Urothelium cell line (cell line): ENCODE measurements at regions not wholly inside any gene's neighbourhood (a gene's known extent, or its start where the extent isn't known, plus 50 kb on each side); places are given as distances from the start of the nearest gene placed in this dataset.
"Not testable (repeated sequence)": the region's sequence is repeated elsewhere in the genome, so short reads cannot be mapped to it uniquely, and the experiment has no call there.

Experiments used
- DNase-seq: peaks from one replicate; pipeline ENCODE4 v3.0.0; 2011; ENCODE audit warnings: low spot score, mixed read lengths
- FAIRE-seq: peaks from 2 replicates; lab custom pipeline; 2011; peaks lifted over from hg19 to GRCh38; lab: Jason Lieb, UNC

GRCh38 chr16:88309908-88310265 is 72.9 kb upstream of the ZNF469 start:
- DNase-seq (no peak), FAIRE-seq (peak; percentile 23)

GRCh38 chr16:88310796-88311605 is 71.8 kb upstream of the ZNF469 start:
- no peak for DNase-seq
- no peak for FAIRE-seq

- not testable (repeated sequence) for FAIRE-seq
Observed at GRCh38 chr16:88311860-88312259, 70.9 kb upstream of the ZNF469 start.

GRCh38 chr16:88312732-88313131 is 70.0 kb upstream of the ZNF469 start:
- no peak for DNase-seq
- FAIRE-seq = no peak

More at GRCh38 chr16:88311860-88312259, 70.9 kb upstream of the ZNF469 start:
- DNase-seq = not testable (repeated sequence)

- no peak for DNase-seq
- FAIRE-seq = peak; percentile 37
Observed at GRCh38 chr16:88314991-88315542, 67.7 kb upstream of the ZNF469 start.

GRCh38 chr16:88315543-88316105 is 67.1 kb upstream of the ZNF469 start:
- DNase-seq (peak; percentile 95), FAIRE-seq (peak; percentile 78)

- FAIRE-seq (no peak), DNase-seq (no peak)
Observed at GRCh38 chr16:88316151-88316550, 66.6 kb upstream of the ZNF469 start.

- DNase-seq = no peak
- FAIRE-seq = no peak
Observed at GRCh38 chr16:88316941-88317612, 65.7 kb upstream of the ZNF469 start.

GRCh38 chr16:88317613-88317965 is 65.2 kb upstream of the ZNF469 start:
- no peak for DNase-seq
- FAIRE-seq = no peak

GRCh38 chr16:88318051-88318450 is 64.7 kb upstream of the ZNF469 start:
- no peak for FAIRE-seq
- no peak for DNase-seq

GRCh38 chr16:88318521-88318920 is 64.2 kb upstream of the ZNF469 start:
- no peak for DNase-seq

GRCh38 chr16:88319116-88319965 is 63.4 kb upstream of the ZNF469 start:
- no peak for DNase-seq
- no peak for FAIRE-seq

More at GRCh38 chr16:88318521-88318920, 64.2 kb upstream of the ZNF469 start:
- FAIRE-seq = no peak

- FAIRE-seq (no peak), DNase-seq (no peak)
Observed at GRCh38 chr16:88320947-88321634, 61.7 kb upstream of the ZNF469 start.

- DNase-seq (no peak), FAIRE-seq (no peak)
Observed at GRCh38 chr16:88321635-88322499, 60.9 kb upstream of the ZNF469 start.

GRCh38 chr16:88322500-88322970 is 60.2 kb upstream of the ZNF469 start:
- FAIRE-seq (no peak), DNase-seq (no peak)

GRCh38 chr16:88323041-88323440 is 59.7 kb upstream of the ZNF469 start:
- DNase-seq (no peak), FAIRE-seq (no peak)

- FAIRE-seq = no peak
- DNase-seq = no peak
Observed at GRCh38 chr16:88323546-88324330, 59.0 kb upstream of the ZNF469 start.

- no peak for DNase-seq
- FAIRE-seq = no peak
Observed at GRCh38 chr16:88325087-88325750, 57.5 kb upstream of the ZNF469 start.
